ENCODE measurements at regions not wholly inside any gene's neighbourhood (a gene's known extent, or its start where the extent isn't known, plus 50 kb on each side); places are given as distances from the start of the nearest gene placed in this dataset.

DNA sequence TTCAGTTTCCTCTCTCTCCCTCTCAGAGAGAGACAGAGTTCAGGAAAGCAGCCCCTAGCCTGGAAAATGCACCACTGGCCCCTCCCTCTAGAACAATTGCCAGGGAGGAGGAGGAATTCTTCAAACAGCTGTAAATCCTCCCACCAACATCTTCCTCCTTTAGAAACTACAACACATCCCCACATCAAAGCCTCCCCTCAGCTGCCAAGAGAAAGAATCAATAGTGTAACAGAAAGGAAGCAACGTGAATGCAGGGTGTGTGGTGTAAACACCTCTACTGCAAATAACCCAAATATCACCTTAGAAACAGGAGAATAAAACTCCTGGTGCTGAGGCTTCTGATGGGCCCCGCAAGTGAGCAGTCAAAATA is 249.9 kb upstream of the GATB start:
- no peak for DNase-seq

DNA sequence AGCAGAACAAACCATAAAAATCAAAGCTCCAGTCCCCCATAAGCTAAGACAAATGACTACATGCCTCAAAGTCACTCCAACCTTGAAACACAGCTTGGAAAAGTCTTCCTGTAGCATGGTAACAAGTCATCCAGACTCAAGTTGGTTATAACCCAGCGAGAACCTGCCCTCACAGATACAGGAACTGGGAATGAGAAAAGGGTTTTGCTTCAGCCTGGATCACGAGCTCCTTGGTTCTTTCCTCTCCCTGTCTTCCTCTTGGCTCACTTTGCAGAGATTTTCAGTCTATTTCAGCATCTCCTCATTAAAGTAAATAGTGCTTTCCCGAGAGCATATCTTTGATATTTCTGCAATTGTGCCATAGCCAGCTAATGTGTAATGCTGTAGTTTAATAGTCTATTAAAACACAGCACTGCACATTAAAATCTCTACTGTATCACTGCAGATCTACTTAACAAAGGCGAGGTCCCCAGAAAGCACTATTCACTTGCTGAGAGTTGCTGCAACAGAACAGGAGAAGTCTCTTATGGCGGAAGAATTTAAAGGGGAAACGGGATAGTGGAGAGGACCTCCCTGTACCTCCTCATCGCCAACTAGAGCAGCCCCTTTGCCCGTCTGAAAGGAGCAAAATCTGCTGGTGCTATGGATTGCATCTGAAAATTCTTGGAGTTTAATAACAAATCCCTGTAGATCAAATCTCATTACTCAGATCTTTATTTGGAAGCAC is 249.3 kb upstream of the GATB start:
- DNase-seq: peak; percentile 10

DNA sequence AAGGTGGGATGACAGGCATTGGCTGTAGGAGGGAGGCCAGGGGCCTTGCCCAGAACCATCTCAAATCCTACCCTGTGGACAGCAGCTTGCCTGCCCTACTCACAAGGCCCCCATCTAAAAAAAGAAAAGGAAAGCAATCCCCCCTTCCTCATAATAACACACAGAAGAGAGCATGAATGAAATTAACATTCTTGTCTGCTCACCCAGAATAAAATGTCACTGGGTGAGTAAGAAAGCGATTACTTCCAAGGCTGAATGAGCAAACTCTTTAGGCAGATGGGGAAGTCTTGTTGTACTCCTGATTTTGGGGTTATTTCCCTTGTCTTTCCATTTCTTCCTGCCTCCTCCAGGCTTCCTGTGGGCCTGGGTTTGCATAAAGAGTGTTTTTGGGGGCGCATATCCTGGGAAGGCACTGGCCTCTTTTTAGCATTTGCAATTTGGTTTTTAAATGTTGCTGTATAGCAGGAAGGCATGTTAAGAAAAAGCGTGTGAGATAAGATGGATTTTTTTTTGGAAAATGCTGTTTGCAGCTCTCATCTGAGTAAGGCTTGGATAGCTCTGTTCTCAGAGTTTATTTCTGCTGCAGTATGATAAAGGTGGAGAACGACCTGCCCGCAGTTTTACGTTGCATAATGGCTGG is 248.3 kb upstream of the GATB start:
- DNase-seq: no peak

DNA sequence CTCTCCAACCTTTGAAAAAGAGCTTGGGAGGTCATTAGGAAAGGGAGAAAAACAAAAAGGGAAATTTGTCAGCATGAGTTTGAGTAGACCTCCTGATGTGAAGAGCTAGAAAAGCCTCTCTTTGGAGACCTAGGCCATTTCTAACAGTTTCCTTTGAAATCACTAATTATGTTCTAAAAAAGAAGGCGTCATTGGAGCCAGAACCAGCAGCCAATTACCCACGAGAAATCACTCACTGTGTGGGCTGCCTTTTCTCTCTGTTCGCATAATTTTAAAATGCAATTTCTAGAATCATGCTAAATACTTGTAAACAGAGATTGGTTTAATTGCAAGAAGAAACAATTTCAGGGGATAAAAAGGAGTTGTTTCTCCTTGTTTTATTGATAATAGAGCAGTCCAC is 246.3 kb upstream of the GATB start:
- DNase-seq: no peak

DNA sequence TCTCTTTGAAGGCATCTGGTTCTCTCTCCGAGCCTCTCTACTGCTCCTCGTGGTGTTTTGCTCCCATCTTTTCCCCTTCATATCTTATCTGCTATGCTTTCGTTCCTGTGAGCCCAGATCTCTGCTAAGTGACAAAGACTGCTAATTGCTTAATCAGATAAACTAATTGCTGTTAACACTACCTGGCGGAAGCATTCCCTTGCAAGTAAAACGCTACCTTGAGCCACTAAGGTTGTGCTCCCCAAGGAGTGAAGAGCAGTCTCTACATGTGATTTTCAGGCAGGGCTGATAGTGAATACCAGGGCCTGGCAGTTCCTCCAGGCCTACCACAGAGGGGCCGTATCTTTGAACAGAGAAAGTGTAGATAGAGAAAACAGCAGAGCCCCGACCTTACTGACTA is 244.0 kb upstream of the GATB start:
- no peak for DNase-seq

DNA sequence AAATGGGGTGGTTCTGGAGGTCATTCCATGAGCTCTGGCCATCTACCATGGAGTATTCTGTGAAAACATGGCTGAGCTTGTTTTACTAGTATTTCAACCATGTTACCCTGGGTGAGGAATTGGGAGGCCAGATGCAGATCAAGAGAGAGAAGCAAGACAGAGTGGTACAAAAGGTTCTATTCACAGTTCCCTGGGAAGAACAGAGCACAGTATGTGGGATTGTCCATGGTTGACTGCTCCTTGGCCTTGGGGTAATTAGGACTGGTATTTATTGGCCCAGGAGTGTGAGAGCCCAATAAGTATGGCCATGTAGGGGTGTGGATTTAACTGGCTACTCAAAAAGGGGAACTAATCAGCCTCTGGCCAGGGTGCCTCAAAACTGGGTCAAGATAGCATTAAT is 239.7 kb upstream of the GATB start:
- no peak for DNase-seq

DNA sequence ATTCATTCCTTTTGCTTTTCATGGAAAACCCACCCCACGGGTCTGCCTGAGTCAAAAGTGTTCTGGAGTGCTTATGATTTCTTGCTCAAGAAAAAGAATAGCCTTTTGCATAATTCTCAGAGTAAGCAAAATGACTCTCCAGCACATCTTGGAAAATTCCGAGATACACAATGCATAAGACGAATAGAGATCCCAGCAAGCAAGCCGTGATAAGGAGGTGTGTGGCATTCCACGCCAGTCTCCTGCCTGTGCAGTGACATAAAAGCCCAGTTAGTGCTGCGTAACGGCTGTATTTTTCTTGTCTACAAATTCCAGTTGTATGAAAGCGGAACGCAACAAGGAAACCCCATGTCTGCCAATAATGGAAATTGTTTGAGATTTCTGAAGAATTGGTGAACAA is 237.9 kb upstream of the GATB start:
- no peak for DNase-seq

DNA sequence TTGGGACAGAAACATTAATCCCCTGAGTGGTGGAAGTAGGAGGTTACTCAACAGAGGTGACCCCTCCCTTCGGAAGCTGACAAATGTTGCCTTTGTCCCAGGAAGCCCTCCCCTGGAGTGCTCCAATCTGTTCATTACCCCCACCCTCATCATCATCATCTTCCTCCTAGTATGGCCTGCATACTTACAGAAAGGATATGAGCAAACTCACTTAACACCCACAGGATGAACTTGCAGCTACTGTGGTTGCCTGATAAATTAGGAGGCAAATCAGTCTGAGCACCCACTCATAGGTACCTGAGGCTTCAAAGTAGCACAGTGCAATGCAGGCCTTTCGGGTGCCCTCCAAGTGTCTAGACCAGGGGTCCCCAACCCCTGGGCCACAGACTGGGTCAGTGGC is 236.7 kb upstream of the GATB start:
- DNase-seq: no peak

DNA sequence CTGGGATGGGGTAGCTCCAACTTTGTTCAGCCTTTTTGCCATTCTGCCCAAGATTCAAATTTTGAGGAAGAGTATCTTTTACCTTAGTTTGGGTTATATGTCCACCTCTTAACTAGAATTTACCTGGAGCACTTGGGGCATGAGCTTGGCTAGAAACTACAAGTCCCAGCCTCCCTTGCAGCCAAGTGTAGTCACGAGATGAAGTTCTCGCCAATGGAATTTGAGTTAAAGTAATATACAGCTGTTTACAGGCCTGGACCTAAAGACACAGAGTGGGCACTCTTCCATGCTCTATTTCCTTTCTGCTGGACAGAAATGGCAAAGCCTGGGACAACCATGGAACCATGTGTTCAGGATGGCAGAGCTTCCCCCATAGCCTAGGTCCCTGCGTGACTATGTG is 233.6 kb upstream of the GATB start:
- no peak for DNase-seq

DNA sequence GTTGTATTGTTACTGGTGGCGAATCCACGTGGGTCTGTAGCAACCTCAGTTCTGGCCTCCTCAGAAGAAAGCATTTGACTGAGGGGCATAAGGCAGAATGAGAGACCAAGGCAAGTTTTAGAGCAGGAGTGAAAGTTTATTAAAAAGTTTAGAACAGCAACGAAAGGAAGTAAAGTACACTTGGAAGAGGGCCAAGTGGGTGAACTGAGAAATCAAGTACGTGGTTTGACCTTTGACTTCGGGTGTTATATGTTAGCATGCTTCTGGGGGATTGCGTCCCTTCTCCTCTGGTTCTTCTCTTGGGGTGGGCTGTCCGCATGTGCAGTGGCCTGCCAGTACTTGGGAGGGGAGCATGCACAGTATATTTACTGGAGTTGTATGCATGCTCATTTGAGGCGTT is 232.7 kb upstream of the GATB start:
- DNase-seq: no peak

DNA sequence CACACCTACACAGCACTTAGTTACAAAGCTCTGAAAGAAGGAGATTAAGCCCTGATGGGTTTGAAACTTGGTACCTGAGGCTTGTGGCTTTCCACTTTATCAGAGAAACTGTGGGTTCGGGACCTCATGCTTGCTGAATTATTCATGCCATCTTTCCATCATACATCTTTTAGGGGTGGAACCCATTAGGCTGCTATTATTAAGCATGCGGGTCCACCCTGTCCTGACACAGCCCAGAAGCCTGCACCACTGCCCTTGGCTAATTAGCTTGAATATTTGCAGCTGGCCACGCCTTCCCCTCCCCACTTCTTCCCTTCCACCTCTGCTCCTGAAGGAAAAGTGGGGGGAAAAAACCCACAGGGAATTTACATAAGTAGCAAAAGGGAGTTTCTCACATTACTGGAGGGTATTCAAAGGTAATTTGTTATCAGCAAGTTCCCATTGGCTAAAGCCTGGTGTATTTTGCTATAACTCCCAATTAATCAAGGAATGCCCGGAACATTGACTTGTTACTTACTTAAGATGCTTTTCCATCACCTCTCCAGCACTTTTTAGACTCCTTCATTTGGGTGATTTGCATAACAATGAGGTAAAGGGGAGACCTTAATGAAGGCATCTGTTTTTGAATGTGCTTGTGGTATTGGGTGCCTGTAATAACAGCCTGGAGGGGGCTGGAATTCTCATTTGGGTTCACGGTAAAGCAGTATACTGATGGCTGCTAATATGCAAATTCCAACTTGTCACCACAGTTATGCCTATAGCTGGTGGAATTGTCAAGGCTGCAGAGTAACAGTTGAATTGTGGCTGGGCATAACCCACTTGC is 231.7 kb upstream of the GATB start:
- no peak for DNase-seq

DNA sequence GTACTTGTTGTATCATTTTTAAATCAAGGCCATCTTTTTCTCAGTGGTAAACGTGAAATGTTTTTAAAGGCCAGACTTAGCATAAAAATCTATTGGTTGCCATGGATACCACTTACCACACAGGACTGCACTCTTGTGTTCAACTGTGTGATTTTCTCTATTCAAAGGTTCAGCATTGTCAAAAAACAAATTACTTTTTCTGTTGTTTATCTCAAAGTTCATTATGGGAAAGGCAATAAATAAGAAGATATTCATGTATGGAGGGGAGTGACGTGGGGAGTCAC is 231.0 kb upstream of the GATB start:
- no peak for DNase-seq

DNA sequence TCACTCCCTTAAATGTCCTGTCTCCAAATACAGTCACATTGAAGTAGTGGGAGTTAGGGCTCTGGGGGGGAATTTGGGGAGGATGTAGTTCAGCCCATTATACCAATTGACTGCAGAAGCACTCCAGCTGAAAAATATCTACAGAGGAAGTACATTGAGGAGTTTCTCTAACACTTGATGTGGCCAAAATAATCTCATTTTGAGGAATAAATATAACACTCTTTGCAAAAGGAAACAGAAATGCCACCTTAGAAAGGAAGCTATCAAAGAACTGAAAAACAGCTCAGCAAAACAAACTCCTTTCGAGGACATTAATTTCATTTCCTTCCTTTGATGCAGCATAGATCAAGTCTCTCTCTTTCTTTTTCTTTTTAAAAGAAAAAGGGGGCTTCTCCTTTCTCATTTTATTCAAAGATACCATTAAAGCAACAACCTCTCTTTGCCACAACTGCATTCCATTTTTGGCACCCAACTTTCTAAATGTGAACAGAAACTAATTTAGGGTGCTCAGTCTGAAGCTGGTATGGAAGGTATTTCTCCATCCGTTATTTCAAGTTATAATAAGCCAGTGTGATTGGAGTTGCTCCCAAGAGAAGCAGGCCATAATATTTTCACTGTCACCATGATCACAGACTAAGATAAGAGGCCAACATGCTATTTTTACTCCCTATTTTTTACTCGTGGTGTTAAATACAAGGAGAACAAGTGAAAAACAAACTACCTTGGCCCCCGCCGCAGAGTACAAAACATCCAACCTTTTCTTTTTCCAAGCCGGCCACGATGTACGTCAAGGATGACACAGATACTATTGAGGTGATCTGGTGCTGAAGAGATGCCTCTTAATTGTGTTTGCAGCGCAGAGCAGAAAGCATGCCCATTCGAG is 230.4 kb upstream of the GATB start:
- DNase-seq: no peak

DNA sequence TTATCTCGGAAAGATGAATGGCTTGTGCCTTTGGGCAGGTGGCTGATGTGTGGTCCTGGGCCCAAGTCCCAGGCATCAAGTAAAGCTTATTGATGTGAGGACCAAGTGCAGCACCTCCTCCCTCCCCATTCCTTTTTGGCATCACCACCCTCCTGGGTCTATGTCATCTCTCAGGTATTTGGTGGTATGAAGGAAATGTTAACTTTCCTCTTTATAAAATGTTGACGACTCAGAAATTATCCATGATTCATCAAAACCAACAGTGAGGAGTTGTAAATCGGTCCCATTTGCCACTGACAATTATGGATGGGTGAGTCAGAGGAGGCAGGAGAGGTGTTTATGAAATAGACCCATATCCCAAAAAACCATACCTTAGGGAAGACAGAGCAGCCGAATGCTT is 229.4 kb upstream of the GATB start:
- DNase-seq: no peak

DNA sequence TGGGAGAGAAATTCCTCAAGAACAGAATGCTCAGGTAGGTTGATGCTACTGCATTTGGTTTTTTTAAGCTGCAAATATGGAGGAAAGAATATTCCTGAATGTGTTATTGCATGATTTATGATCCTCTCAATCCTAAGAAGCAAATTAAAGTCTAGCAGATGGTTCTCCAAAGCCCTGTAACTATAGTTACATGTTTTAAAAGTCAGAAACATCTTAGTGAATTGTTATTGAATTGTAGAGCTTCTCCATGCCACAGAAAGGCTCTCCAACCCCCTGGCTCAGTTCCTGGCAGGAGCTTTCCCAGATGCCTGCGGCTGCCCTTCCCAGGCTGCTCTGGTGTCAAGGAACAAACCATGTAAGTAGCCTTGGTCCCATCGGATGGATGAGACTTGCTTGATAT is 227.8 kb upstream of the GATB start:
- DNase-seq: no peak

DNA sequence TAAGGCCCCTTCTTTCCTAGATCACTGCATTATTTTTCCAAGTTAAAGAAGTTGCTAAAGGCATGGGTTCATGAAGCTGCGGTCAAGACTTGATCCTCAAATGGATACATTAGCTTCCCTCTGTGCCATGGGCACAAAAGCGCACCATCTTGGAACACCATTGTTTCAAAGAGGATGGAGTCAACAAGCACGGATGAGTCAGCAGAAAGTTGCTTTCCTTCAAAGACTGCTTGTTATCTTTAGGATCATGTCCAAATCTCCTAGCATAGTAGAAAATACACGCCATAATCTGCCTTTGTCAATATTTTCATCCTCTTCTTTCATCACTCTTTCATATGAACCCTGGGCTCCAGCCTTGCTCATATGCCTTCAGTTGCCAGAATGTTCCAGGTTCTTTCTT is 226.8 kb upstream of the GATB start:
- DNase-seq: no peak

DNA sequence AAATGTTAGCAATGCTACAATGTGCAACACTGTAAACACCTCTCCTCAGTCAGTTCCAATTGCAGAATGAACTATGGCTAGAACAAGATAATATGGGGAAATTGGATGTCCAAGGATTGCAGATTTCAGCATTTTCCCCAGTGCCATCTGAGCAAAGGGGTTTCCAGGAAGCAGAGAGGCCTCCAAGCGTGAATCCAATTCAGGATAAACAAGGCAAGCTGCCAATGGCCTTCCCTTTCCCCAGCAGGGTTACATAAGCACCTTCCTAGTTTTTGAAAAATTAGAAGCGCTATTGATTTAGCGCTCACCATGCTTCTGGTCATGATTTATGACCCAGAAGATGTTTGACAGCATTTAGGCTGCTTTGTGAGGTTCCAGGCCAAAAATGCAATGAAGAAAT is 223.0 kb upstream of the GATB start:
- no peak for DNase-seq

DNA sequence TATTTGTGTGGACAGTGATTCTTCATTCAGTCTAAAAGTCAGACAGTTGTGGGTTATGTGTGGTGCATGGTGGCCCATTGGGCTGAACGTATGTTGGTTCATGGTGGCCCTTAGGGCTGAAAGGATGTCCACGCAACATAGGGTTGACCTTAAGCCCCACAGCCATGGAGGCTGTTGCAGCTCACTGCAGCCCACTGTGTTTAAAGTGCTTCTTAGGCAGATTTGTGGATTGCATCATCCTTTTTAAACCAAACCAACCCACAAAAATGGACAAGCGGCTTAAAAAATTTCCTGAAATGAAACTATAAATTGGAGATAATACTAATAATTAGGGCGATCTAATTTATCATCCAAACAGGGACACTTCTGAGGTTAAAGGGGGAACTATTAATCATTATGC is 219.0 kb upstream of the GATB start:
- DNase-seq: no peak

DNA sequence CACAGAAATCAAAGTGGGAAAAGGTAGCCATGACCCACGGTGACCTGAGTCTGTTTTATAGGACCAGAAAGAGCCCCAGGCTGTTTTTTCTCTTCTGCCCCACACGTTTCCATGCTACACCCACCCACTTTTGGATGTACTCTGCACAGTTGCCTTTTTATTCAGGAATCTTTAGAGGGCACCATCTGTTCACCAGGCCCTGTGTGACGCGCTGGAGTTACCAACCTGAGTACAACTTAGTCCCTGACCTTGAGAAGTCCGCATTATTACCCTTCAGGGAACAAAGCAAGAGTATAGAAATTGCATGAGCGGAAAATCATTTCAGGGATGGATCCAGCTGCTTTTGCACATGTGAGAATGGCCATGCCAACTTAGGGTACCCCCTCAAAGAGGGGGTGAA is 207.8 kb upstream of the GATB start:
- no peak for DNase-seq

DNA sequence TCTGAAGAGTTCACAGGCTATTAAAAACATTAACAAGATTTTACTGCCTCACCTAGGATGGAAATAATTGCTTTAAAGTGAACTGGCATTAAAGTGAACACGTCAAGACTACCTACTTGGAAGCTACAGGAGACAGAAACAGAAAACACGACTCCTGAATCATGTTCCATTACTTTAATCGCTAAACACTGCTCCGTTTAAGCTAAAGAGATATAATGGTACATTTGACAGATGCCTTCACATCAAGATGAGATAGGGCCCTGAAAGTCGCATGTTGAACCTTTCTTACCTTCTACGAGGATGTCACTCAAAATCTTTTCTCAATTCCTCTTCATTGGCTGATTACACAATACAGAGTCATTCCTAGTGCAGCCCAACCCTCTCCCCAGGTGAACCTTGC is 206.3 kb upstream of the GATB start:
- DNase-seq: no peak

DNA sequence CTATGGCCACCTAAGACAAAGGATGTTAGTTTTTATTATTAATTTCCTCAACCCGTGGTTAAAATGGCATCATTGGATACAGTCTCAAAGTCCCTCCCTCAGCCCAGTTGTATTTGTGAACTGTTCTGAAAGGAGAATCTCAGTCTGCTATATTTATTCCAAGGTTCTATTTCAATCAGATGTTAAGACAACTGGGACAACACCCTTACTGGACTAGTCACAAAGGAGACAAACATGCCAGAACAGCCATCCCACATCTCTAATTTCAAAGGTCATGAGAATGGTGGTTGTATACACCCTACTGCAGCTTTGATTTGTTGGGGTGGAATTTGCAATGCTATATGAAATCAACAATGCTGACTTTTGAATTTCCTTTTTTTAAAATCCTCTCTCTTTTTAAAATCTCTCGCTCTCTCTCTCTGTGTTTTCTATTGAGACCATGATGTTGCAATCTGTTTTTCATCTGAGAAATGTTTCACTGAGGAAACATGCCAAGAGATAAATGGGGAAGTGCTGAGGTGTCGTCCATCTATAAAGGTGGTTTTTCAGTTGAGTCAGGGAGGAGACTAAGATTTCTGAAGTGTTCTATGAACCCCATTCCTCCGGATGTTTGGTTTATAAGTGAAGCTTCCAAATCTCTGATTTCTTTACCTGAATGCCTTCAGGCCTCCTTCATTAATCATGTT is 201.5 kb upstream of the GATB start:
- DNase-seq: no peak

DNA sequence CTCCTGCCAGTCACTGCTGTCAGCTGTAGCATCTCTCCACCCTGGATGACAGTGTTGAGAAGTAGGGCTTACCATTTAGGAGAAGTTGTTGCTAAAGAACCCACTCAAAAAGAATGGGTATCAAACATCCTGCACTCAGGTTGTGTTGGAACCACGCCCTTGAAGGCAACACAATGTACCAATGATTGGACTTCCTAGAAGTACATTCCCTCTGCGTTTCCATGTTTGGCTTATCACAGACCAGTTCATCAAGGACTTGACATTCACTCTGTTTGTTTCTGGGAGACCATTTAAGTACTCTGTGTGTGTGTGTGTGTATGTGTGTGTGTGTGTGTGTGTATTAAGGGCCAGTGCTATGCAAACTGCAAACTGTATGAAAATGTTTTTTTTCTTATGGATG is 200.6 kb upstream of the GATB start:
- DNase-seq: no peak
